ELF-1 (cell line): ENCODE measurements at regions not wholly inside any gene's neighbourhood (a gene's known extent, or its start where the extent isn't known, plus 50 kb on each side); places are given as distances from the start of the nearest gene placed in this dataset.
"Not testable (repeated sequence)": the region's sequence is repeated elsewhere in the genome, so short reads cannot be mapped to it uniquely, and the experiment has no call there.

ENCODE experiments used
- DNase-seq: peaks from one replicate; pipeline ENCODE4 v3.0.0-alpha.2; 2016; ENCODE audit warnings: low read depth, low spot score

GRCh38 chr7:1300206-1300605 is 67.5 kb downstream of the UNCX start:
- DNase-seq: no peak

DNA sequence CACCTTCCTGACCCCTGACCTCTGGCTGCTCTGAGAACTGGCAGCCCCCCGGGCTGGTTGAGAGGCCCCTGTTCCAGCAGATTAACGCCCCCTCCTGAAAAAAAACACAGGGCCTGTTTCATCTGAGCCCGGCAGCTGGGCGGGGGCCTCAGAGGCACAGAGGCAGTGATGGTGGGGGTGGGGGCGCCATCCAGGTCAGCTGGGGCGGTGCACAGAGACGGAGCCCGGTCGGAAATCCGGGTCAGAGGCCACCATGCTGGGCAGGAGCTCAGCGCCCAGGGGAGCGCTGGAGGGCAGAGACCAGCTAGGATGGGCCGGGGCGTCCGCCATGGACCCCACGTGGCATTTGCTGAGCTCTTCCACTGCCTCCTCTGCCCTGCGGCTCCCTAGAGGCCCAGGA is 68.0 kb downstream of the UNCX start:
- DNase-seq: no peak

DNA sequence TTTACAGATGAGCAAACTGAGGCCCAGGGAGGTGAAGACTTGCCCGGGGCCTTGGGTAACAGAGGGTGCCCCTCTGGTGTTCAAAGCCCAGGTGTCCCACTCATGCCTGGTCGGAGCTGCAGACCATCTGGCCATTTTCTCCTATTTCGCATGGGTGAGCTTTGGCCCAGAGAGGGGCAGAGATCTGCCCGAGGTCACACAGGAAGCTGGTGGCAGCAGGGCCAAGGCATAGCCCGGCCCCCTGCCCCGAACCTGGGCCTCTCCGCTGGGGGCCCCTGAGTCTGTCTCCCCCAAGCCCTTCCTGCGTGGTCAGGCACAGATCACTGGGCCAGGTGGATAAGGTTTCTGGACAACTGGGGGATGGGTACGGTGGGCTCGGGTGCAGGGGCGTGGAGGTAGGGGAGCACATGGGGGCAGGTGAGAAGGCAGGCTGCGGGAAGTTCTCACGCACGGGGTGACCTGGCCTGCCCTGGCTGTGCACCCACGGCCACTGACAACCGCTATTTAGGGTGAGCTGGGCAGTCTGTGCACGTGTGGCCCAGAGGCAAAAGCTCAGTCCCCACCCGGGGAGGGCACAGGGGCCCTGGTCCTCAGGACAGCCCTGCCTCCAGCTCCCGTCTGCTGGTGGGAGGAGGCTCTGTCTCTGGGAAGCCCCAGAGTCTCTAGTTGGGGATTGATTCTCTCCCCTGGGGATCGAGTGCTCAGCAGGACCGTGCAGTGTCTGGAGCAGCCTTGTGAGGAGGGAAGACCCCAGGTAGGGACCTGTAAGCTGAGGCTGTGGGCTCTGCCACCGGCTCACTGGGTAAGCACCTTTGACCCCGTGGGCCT is 68.6 kb downstream of the UNCX start:
- no peak for DNase-seq

DNA sequence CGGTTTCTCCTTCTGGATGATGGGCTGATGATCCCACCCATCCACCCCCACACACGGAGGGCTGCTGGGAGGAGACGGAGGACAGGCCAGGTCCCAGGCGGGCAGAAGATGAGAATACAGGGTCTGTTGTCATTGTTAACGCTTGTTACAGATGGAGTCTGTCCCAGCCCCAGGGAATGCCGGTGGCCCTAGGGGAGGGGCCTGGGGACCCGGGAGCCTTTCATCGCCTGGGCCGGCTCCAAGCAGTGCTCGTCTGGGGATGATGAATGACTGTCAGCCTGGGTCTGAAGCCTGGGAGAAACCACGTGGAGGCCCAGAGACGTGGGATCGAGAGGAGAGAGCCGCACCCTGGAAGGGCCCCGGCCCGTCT is 69.2 kb downstream of the UNCX start:
- peak; percentile 75 for DNase-seq

DNA sequence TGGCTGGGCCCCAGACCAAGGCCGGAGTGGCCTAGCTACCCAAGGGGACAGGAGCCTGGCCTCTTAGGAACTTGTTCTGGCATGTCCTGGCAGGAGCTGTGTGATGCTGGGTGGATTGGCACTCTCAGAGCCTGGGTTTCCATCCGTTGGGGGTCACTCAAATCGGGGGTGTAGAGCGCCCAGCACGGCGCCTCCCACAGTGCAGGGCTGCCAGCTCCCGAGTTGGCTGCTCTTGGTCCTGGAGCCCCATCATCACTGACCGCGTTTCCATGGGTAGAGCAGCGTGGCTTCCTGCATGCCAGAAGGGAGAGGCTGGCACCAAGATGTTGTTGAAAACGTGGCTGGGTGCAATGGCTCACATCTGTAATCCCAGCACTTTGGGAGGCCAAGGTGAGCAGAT is 70.3 kb downstream of the UNCX start:
- no peak for DNase-seq

DNA sequence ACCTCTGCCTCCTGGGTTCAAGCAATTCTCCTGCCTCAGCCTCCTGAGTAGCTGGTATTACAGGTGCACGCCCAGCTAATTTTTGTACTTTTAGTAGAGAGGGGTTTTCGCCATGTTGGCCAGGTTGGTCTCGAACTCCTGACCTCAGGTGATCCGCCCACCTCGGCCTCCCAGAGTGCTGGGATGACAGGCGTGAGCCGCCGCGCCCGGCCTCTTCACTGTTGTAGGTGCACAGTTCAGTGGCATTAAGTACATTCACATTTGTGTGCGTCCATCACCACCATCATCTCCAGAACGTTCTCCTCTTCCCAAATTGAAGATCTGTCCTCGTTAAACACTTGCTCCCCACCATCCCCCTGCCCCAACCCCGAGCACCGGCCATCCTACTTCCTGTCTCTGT is 71.3 kb downstream of the UNCX start:
- DNase-seq: not testable (repeated sequence)

DNA sequence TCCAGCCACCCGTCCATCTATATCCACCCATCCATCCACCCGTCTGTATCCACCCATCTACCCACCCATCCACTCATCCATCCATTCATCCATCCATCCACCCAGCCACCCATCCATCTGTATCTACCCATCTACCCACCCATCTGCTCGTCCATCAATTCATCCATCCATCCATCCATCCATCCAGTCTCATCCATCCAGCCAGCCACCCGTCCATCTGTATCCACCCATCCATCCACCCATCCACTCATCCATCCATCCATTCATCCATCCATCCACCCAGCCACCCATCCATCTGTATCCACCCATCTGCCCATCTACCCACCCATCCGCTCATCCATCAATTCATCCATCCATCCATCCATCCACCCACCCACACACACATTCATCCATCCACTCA is 73.2 kb downstream of the UNCX start:
- DNase-seq: no peak

DNA sequence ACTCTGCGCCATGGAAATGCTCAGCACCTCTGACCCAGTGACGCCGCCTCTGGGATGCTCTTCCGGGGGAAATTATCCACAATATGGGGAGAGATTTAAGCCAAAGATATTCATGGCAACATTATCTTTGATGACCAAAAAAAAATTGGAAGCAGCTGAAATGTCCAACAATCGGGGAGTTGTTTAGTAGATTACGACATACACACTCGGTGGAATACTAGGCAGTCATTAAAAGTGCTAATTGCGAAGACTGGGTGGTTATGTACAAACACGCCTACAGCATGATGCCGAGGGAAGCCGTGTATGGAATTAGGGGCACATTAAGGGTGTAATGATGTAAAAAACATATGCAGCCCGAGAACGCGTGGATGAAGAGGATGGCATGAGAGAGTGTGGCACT is 75.2 kb downstream of the UNCX start:
- no peak for DNase-seq

GRCh38 chr7:1309290-1309689 is 76.6 kb downstream of the UNCX start:
- DNase-seq: no peak

GRCh38 chr7:1309996-1310395 is 77.3 kb downstream of the UNCX start:
- DNase-seq: no peak

DNA sequence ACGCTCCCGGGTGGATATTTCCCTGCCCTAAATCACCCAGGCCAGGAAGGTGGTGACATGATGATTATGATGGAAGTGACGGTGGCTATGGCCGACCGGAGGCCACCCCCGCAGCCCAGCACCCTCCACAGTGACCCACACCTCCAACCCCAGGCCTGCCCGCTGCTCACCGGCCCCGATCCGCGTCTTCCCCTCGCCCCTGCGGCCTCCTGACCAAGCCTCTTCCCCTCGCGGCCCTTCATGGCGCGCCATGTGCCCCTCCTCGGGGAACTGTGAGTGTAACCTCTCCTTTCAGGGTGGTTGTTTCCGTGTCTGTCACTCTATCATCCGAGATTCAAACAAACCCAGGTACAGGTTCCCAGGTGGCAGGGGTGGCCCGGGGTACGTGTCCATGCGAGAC is 78.3 kb downstream of the UNCX start:
- DNase-seq: no peak

DNA sequence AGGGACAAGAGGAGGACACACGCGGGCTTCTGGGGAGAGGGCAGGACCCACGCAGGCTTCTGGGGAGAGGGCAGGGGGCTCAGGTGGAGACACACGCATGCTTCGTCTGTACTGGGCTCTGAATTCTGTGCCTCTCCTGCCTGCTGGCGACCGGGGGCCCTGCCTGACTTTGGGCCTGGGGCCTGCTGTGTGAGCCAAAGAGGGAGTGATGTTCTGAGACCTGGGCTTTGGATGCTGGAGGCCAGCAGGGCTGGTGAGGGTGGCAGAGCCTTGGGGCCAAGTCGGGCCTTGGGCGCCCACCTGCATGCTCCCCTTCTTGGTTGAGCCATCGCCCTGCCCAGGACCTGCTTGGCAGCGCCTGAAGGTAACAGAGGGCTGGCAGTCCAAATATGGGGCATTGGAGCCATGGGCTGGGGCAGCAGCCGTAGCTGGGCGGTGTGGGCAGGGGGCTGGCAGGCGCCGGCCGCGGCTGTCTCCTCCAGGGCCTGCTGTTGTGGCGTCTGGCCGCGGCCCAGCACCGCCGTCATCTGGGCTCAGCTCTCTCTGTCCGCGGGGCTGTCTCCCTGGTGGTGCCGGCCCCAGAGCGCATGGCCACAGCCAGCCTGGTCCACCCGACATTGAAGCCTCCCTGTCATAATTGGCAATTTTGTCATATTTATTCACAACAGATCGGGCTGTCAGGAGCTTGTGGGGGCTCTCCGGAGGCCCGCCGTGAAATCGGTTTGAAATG is 78.9 kb downstream of the UNCX start:
- no peak for DNase-seq

- DNase-seq: peak; percentile 49
Measured at GRCh38 chr7:1312136-1313070, 79.7 kb downstream of the UNCX start.

GRCh38 chr7:1313613-1314012 is 80.9 kb downstream of the UNCX start:
- peak; percentile 32 for DNase-seq

GRCh38 chr7:1314021-1314907 is 81.6 kb downstream of the UNCX start:
- no peak for DNase-seq

- DNase-seq: no peak
Measured at GRCh38 chr7:1314908-1315450, 82.3 kb downstream of the UNCX start.

DNA sequence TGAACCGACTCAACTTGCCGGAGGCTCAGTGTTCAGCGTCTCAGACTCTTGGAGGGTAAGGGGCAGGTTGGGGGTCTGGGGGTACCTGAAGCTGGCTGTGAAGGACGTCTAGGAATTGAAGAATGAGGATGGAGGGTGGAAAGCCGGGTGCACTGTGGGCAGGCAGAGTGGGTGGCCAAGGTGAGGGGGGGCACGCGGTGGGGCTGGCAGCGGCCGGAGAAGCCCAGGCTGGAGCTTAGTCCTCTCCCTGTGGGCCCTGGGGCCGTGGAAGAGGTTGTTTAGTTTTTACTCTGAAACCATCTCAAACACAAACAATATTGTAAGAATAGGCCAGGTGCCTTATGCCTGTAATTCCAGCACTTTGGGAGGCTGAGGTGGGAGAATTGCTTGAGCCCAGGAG is 83.4 kb downstream of the UNCX start:
- DNase-seq: no peak

- DNase-seq: no peak
Measured at GRCh38 chr7:1317646-1318045, 85.0 kb downstream of the UNCX start.

- no peak for DNase-seq
Measured at GRCh38 chr7:1318051-1318450, 85.4 kb downstream of the UNCX start.

GRCh38 chr7:1318661-1319060 is 86.0 kb downstream of the UNCX start:
- no peak for DNase-seq
